SK-N-SH (cell line): ENCODE measurements at regions not wholly inside any gene's neighbourhood (a gene's known extent, or its start where the extent isn't known, plus 50 kb on each side); places are given as distances from the start of the nearest gene placed in this dataset.

Source experiments
- CHD2 ChIP-seq: fragments of 150-350 bp; IDR thresholded peaks from 2 replicates; pipeline ENCODE4 v1.6.1; 2018; ENCODE audit warnings: low read length; ENCODE audit not compliant: partially characterized antibody
- CTCF ChIP-seq: fragments of 200-600 bp; sonication (generic); IDR thresholded peaks from 2 replicates; pipeline ENCODE4 v1.6.1; 2017; ENCODE audit warnings: antibody characterized with exemption, mild to moderate bottlenecking, moderate library complexity
- EZH2phosphoT487 ChIP-seq: fragments of 200-600 bp; sonication (generic); IDR thresholded peaks from 2 replicates; pipeline ENCODE4 v1.6.1; 2017; ENCODE audit warnings: low read depth, mixed run types, mild to moderate bottlenecking, antibody characterized with exemption, moderate library complexity, borderline replicate concordance
- FOXM1 ChIP-seq: IDR thresholded peaks from 2 replicates; pipeline ENCODE4 v1.4.0; 2012; ENCODE audit warnings: low read depth, mild to moderate bottlenecking
- GABPA ChIP-seq: IDR thresholded peaks from 2 replicates; pipeline ENCODE4 v1.4.0; 2012; ENCODE audit warnings: low read depth, mild to moderate bottlenecking
- MXI1 ChIP-seq: IDR thresholded peaks from 2 replicates; pipeline ENCODE4 v1.6.1; 2012; ENCODE audit warnings: mild to moderate bottlenecking, low read depth, low read length, improper control_type of control experiment
- RAD21 ChIP-seq: IDR thresholded peaks from 2 replicates; pipeline ENCODE4 v1.6.1; 2012; ENCODE audit warnings: mild to moderate bottlenecking, low read length
- REST ChIP-seq: IDR thresholded peaks from 2 replicates; pipeline ENCODE4 v1.6.1; 2012; ENCODE audit warnings: mild to moderate bottlenecking, low read depth, low read length, moderate library complexity
- SIN3A ChIP-seq: IDR thresholded peaks from 2 replicates; pipeline ENCODE4 v1.6.1; 2012; ENCODE audit warnings: low read depth, mild to moderate bottlenecking, low read length, moderate library complexity, borderline replicate concordance
- SMC3 ChIP-seq: IDR thresholded peaks from 2 replicates; pipeline ENCODE4 v1.6.1; 2012; ENCODE audit warnings: low read depth, low read length, improper control_type of control experiment
- TEAD4 ChIP-seq: IDR thresholded peaks from 2 replicates; pipeline ENCODE4 v1.4.0; 2012; ENCODE audit warnings: mild to moderate bottlenecking, borderline replicate concordance; ENCODE audit not compliant: insufficient read depth
- YY1 ChIP-seq: IDR thresholded peaks from 2 replicates; pipeline ENCODE4 v1.4.0; 2012; ENCODE audit warnings: low read depth, mild to moderate bottlenecking
- TF ChIP-seq, protein P1 (sequence below): fragments of 150-350 bp; IDR thresholded peaks from 2 replicates; pipeline ENCODE4 v1.6.1; 2017; ENCODE audit warnings: antibody characterized with exemption, low read length, low read depth, borderline replicate concordance
- TF ChIP-seq, protein P2 (sequence below): IDR thresholded peaks from 2 replicates; pipeline ENCODE4 v1.4.0; 2012; ENCODE audit warnings: low read depth

- no peak for TF ChIP-seq FOXM1
- TF ChIP-seq GABPA: no peak
- TF ChIP-seq, protein P1, sequence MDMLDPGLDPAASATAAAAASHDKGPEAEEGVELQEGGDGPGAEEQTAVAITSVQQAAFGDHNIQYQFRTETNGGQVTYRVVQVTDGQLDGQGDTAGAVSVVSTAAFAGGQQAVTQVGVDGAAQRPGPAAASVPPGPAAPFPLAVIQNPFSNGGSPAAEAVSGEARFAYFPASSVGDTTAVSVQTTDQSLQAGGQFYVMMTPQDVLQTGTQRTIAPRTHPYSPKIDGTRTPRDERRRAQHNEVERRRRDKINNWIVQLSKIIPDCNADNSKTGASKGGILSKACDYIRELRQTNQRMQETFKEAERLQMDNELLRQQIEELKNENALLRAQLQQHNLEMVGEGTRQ: no peak
- TF ChIP-seq, protein P2, sequence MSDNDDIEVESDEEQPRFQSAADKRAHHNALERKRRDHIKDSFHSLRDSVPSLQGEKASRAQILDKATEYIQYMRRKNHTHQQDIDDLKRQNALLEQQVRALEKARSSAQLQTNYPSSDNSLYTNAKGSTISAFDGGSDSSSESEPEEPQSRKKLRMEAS: no peak
- no peak for TF ChIP-seq CTCF
- no peak for TF ChIP-seq MXI1
- TF ChIP-seq SIN3A: no peak
- TF ChIP-seq CHD2: no peak
- no peak for TF ChIP-seq SMC3
- TF ChIP-seq REST: no peak
- TF ChIP-seq EZH2phosphoT487: no peak
- no peak for TF ChIP-seq YY1
- no peak for TF ChIP-seq RAD21
- TF ChIP-seq TEAD4: no peak
These were observed 119.4 kb upstream of the ADCY1 start for GRCh38 chr7:45454771-45455170.
